Heart left ventricle (tissue), 16 donors: ENCODE measurements at regions not wholly inside any gene's neighbourhood (a gene's known extent, or its start where the extent isn't known, plus 50 kb on each side); places are given as distances from the start of the nearest gene placed in this dataset.

Experiments used
- ATAC-seq, 4 donors: fragments of 200-7000 bp; cut with Tn5 transposase; one replicate each; pipeline ENCODE4 v1.9.1; 2020 to 2022; ENCODE audit warnings: moderate library complexity in 4 of 4, mild to moderate bottlenecking in 3 of 4, moderate number of reproducible peaks in 1 of 4
- DNase-seq, 5 donors: peaks; one replicate each; pipeline ENCODE4 v3.0.0-alpha.2; 2020
- H3K27ac ChIP-seq, 12 donors: fragments of 200-600 bp; sonication (generic) in 4 of 12; one replicate each; pipeline versions ENCODE4 v1.5.0 to v1.8.0; 2016 to 2022; ENCODE audit warnings: mild to moderate bottlenecking in 2 of 12
- H3K27me3 ChIP-seq, 9 donors: fragments of 200-600 bp; sonication (generic) in 2 of 9; one replicate each; pipeline versions ENCODE4 v1.5.1 to v1.8.0; 2016 to 2022; ENCODE audit warnings: mild to moderate bottlenecking in 3 of 9
- H3K36me3 ChIP-seq, 9 donors: fragments of 200-600 bp; sonication (generic) in 2 of 9; one replicate each; pipeline versions ENCODE4 v1.5.0 to v1.8.0; 2018 to 2022; ENCODE audit warnings: mild to moderate bottlenecking in 2 of 9
- H3K4me1 ChIP-seq, 12 donors: fragments of 200-600 bp; sonication (generic) in 4 of 12; one replicate each; pipeline versions ENCODE4 v1.5.0 to v1.8.0; 2016 to 2022; ENCODE audit warnings: mild to moderate bottlenecking in 3 of 12
- H3K4me3 ChIP-seq, 12 donors: fragments of 200-600 bp; sonication (generic) in 4 of 12; one replicate each; pipeline versions ENCODE4 v1.5.0 to v1.8.0; 2017 to 2022; ENCODE audit warnings: mild to moderate bottlenecking in 9 of 12, moderate library complexity in 4 of 12
- H3K9me3 ChIP-seq, 12 donors: fragments of 200-600 bp; sonication (generic) in 4 of 12; one replicate each; pipeline versions ENCODE4 v1.5.0 to v1.8.0; 2016 to 2022; ENCODE audit warnings: mild to moderate bottlenecking in 1 of 12
- POLR2A ChIP-seq, 2 donors: fragments of 450-650 bp; IDR thresholded peaks; one replicate each; pipeline ENCODE4 v1.6.1; 2017; ENCODE audit warnings: antibody characterized with exemption in 2 of 2, mild to moderate bottlenecking in 2 of 2, moderate library complexity in 2 of 2
- WGBS, 4 donors: extraction: QIAGEN DNeasy Blood & Tissue Kit in 2 of 4; methylation state at CpG; one replicate each; pipeline versions ENCODE4 v1.1.5 to v1.1.7; 2013 to 2018; 5-methylcytosine and 5-hydroxymethylcytosine counted together
- intact Hi-C, 10 donors: fragments of 100-400 bp; cut with DNase I; formaldehyde crosslinking; loops; one replicate each; pipeline versions ENCODE4 v1.11.1 to v1.14.2; 2022
- TF ChIP-seq, protein P1 (sequence below), 12 donors: fragments of 200-600 bp; sonication (generic) in 4 of 12; IDR thresholded peaks; one replicate each; pipeline versions ENCODE4 v1.5.0 to v1.8.0; 2018 to 2022; ENCODE audit warnings: antibody characterized with exemption in 12 of 12, mild to moderate bottlenecking in 5 of 12
- donor health status: ischemic (EF 13 %, LVEDD 7.1; RV severe dilation, severe dysfunction).
- donor health status: healthy with polysubstance abuse.
- donor health status: DM: no; HTN: yes; CAD: no.
- donor health status: DM: no; HTN: no; CAD: no.
- donor health status: ischemic (EF 25% LVEDD 6.9; RV normal size, moderate dysfunction).
- donor health status: ischemic (EF 25% LVEDD 5.7; RV mildly dilated, moderate dysfunction).
- donor health status: healthy.
- donor health status: DM: yes; HTN: yes; CAD: no.
- donor health status: ischemic (EF 35%, LVEDD 5.7; RV mildly dilated, moderate dysfunction).
- donor health status: nonischemic (EF 11% LVEDD 7.7; RV severe dilation, severe dysfunction).
- donor health status: DM: yes; HTN: yes; CAD: no.
- donor health status: PGD.
- donor health status: ischemic (EF 29% LVEDD 5.4; RV normal size, mild dysfunction).
- donor health status: nonischemic (EF 23%, LVEDD 6.1; RV moderate dilation, normal function).

DNA sequence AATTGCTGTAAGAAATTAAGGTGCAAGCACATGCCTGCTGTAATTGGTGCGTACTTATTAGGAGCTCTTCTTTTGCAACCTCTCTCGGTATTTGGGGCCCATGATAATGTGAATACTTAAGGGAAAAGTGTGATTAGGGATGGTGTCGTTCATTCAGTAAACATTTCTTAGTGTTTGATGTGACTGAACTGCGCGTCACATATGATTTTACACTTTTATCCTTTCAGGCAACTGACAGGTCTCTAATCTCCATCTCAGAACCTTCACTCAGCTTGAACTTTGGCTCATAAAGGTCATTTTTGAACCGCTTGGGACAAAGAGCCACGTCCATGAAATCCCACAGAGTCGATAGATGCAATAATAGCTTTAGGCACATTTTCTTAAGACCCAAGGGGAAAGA, 612.1 kb upstream of the PITX2 start:
- H3K4me1 ChIP-seq, result no peaks in the 10 kb centered on the region
- no peaks in the 10 kb centered on the region for H3K36me3 ChIP-seq
- TF ChIP-seq, protein P1, sequence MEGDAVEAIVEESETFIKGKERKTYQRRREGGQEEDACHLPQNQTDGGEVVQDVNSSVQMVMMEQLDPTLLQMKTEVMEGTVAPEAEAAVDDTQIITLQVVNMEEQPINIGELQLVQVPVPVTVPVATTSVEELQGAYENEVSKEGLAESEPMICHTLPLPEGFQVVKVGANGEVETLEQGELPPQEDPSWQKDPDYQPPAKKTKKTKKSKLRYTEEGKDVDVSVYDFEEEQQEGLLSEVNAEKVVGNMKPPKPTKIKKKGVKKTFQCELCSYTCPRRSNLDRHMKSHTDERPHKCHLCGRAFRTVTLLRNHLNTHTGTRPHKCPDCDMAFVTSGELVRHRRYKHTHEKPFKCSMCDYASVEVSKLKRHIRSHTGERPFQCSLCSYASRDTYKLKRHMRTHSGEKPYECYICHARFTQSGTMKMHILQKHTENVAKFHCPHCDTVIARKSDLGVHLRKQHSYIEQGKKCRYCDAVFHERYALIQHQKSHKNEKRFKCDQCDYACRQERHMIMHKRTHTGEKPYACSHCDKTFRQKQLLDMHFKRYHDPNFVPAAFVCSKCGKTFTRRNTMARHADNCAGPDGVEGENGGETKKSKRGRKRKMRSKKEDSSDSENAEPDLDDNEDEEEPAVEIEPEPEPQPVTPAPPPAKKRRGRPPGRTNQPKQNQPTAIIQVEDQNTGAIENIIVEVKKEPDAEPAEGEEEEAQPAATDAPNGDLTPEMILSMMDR (IDR thresholded peaks at IDR 0.05), result no peak
- no peak for TF ChIP-seq POLR2A (IDR thresholded peaks at IDR 0.05)
- no peak overlapping the region for H3K4me3 ChIP-seq
- no peak overlapping the region for H3K27ac ChIP-seq
- H3K9me3 ChIP-seq, result no peaks in the 10 kb centered on the region
- 60 to 68% (median 64%) methylated on average over 8 of the region's 8 CpGs for WGBS, 4 donors
- ATAC-seq, result no peak
- no peaks in the 10 kb centered on the region for H3K27me3 ChIP-seq
- intact Hi-C loops, result no loop called here
- no peak for DNase-seq

DNA sequence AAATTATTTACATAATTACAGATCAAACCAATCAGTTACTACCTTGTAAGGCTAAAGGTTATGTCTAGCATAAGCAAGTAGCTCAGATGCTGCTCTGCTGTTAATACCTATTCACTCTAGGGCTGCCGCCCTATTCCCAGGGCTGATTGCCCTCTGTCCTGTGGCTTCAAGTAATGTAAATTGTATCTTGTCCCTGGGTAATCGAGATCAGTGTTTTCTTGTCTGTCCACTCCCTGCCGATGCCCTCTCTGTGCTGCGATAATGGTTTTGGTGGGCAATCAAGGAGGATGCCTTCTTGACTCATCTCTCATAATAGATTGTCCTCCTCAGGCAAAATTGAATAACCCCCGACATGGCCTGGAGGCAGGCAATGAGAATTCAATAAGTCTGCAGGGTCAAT, 641.0 kb upstream of the PITX2 start:
- H3K27ac ChIP-seq, result no peak overlapping the region
- TF ChIP-seq POLR2A (IDR thresholded peaks at IDR 0.05), result no peak
- TF ChIP-seq, protein P1 (IDR thresholded peaks at IDR 0.05), result no peak
- peaks cover 0 to 3% (median 0%) of the 10 kb centered on the region in 12 donors for H3K4me1 ChIP-seq
- no peaks in the 10 kb centered on the region for H3K36me3 ChIP-seq
- no peaks in the 10 kb centered on the region for H3K27me3 ChIP-seq
- WGBS, 4 donors, result 77 to 88% (median 81%) methylated on average over 5 of the region's 5 CpGs
- H3K9me3 ChIP-seq, result no peaks in the 10 kb centered on the region
- H3K4me3 ChIP-seq, result no peak overlapping the region
- ATAC-seq, result no peak
- intact Hi-C loops, result no loop called here
- DNase-seq, result no peak

DNA sequence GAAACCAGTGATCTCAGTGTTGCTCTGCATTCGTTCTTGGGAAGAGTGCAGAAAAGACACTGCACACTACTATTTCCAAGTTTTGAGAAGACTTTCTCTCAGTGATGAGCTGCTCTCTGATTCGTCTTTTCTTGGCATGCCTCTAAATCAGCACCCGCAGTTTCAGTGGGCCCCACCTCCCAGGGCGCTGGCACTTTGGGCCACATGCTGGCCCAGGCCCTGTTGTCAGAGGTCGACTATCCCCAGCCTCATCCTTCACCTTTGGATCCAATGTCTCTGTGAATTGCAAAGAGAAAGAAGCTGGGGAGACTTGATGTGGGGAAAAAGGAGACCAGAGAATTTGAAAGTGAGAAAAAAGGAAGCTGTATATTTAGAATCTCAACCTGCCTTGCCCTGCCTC, 644.1 kb upstream of the PITX2 start:
- Histone ChIP-seq H3K27me3 (no peaks in the 10 kb centered on the region), H3K4me3 (no peak overlapping the region), H3K36me3 (no peaks in the 10 kb centered on the region), H3K27ac (no peak overlapping the region), H3K4me1 (peaks cover 0 to 9% (median 5%) of the 10 kb centered on the region in 12 donors), H3K9me3 (no peaks in the 10 kb centered on the region)
- TF ChIP-seq, protein P1 (IDR thresholded peaks at IDR 0.05), result no peak
- no peak for TF ChIP-seq POLR2A (IDR thresholded peaks at IDR 0.05)
- intact Hi-C loops, result no loop called here
- no peak for ATAC-seq
- no peak for DNase-seq
- WGBS, 4 donors, result 53 to 66% (median 59%) methylated on average over 5 of the region's 5 CpGs

DNA sequence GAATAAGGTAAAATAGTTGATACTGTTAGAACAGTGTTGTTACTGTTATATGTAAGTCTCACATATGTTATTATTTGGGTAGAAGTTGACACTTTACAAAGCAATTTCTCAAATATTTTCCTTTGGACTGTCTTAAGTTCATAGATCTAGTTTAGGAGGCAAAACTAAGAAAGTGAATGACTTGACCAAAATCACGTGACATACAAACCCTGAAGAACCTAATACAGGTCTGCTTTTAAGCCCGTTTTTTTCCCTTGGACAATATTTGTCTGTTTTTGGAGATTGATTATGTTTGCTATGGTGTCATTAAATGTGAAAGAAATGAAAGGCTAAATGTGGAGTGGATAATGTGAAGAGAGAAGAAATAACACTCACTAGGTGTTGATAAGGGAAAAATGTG, 644.9 kb upstream of the PITX2 start:
- ATAC-seq (no peak), DNase-seq (no peak)
- Histone ChIP-seq H3K4me1 (peaks cover 0 to 9% (median 5%) of the 10 kb centered on the region in 12 donors), H3K27me3 (no peaks in the 10 kb centered on the region), H3K4me3 (no peak overlapping the region), H3K36me3 (no peaks in the 10 kb centered on the region), H3K9me3 (no peaks in the 10 kb centered on the region), H3K27ac (no peak overlapping the region)
- 67 to 79% (median 75%) methylated on average over 2 of the region's 2 CpGs for WGBS, 4 donors
- TF ChIP-seq POLR2A (IDR thresholded peaks at IDR 0.05), result no peak
- TF ChIP-seq, protein P1 (IDR thresholded peaks at IDR 0.05), result no peak
- intact Hi-C loops, result no loop called here
